IPS-20b (cell line): ENCODE measurements at regions not wholly inside any gene's neighbourhood (a gene's known extent, or its start where the extent isn't known, plus 50 kb on each side); places are given as distances from the start of the nearest gene placed in this dataset.

Experiments
- H3K27ac ChIP-seq: one replicate; pipeline ENCODE4 v1.5.1; 2013; ENCODE audit warnings: low read length
- H3K27me3 ChIP-seq: 2 replicates; pipeline ENCODE4 v1.6.1; 2013; ENCODE audit warnings: mild to moderate bottlenecking, low read length, inconsistent platforms; ENCODE audit not compliant: insufficient read depth
- H3K36me3 ChIP-seq: 2 replicates; pipeline ENCODE4 v1.6.1; 2013; ENCODE audit warnings: low read depth, mild to moderate bottlenecking, inconsistent platforms, low read length, moderate library complexity; ENCODE audit not compliant: insufficient read depth
- H3K4me1 ChIP-seq: 2 replicates; pipeline ENCODE4 v1.6.1; 2013; ENCODE audit warnings: mild to moderate bottlenecking, control low read depth, inconsistent platforms, low read length, moderate library complexity; ENCODE audit not compliant: insufficient read depth
- H3K4me3 ChIP-seq: 2 replicates; pipeline ENCODE4 v1.5.1; 2013; ENCODE audit warnings: mild to moderate bottlenecking, low read length, inconsistent platforms
- H3K9ac ChIP-seq: 2 replicates; pipeline ENCODE4 v1.6.1; 2013; ENCODE audit warnings: low read depth, mild to moderate bottlenecking, inconsistent platforms, low read length, moderate library complexity
- H3K9me3 ChIP-seq: 2 replicates; pipeline ENCODE4 v1.6.1; 2013; ENCODE audit warnings: mild to moderate bottlenecking, low read depth, low read length, inconsistent platforms; ENCODE audit not compliant: insufficient read depth

DNA sequence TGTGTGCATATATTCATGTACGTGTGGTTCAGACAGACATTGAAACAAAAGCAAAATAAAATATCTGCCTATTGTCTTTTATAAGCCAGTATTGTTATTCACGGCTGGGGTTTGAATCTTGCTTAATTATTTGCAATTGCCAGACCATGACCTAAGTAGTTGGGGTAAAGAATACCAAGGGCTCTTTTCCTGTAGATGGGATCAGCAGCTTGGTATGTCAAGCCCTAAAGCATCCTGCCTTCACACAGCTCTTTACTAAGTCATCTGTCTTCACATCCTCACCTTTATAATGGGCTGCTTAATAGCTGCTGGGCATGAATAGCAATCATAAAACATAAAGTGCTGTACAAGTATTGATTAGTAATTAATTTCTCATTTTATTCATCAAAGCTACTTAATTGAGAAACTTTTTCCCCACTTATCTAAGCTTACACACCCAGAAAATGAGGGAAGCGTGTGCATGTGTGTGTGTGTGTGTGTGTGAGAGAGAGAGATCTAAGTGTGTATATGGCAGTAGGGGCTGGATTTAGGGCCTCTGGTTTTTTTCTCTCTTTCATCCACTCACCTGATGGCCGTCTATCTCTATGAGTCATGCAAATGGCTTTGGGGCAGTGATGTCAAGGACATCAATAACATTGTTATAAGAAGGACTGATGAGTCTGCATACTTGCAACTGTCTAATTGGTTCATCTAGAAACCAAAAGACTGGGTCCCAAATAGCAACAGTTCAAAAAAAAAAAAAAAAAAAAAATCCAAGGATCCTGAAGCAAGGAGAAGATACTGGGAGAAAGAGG lies 244.1 kb upstream of the TNP1 start:
- Histone ChIP-seq H3K36me3 (no peaks in the 10 kb centered on the region), H3K9ac (no peak overlapping the region), H3K4me1 (peaks cover 17% of the 10 kb centered on the region), H3K4me3 (no peak overlapping the region), H3K9me3 (no peaks in the 10 kb centered on the region), H3K27ac (no peak overlapping the region), H3K27me3 (no peaks in the 10 kb centered on the region)

DNA sequence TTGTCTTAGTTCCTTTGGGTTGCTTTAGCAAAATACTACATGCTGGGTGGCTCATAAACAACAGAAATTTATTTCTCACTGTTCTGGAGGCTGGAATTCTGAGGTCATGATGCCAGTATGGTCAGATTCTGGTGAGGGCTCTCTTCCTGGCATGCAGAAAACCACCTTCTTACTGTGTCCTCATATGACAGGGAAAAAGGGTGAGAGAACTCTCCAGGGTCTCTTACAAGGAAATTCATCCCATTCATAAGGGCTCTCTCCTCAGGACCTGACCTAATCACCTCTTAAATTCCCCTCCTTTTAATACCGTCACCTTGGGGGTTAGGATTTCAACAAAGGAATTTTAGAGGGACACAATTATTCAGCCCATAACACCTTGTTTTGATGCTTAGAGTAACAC lies 243.1 kb upstream of the TNP1 start:
- Histone ChIP-seq H3K36me3 (no peaks in the 10 kb centered on the region), H3K9me3 (no peaks in the 10 kb centered on the region), H3K27me3 (no peaks in the 10 kb centered on the region), H3K27ac (no peak overlapping the region), H3K4me3 (no peak overlapping the region), H3K9ac (no peak overlapping the region), H3K4me1 (peaks cover 17% of the 10 kb centered on the region)

DNA sequence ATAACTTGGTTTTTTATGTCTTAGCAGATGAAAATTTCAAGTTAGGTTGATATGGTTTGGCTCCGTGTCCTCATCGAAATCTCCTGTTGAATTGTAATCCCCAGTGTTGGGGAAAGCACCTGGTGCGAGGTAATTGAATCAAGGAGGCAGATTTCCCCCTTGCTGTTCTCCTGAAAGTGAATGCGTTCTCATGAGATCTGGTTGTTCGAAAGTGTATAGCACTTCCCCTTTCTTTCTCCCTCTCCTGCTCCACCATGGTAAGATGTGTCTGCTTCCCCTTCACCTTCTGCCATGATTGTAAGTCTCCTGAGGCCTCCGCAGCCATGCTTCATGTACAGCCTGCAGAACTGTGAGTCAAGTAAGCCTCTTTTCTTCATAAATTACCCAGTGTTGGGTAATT lies 242.1 kb upstream of the TNP1 start:
- H3K9ac ChIP-seq = no peak overlapping the region
- H3K4me3 ChIP-seq = no peak overlapping the region
- no peaks in the 10 kb centered on the region for H3K36me3 ChIP-seq
- H3K27me3 ChIP-seq = no peaks in the 10 kb centered on the region
- H3K9me3 ChIP-seq = no peaks in the 10 kb centered on the region
- H3K4me1 ChIP-seq = peaks cover 17% of the 10 kb centered on the region
- H3K27ac ChIP-seq = no peak overlapping the region

DNA sequence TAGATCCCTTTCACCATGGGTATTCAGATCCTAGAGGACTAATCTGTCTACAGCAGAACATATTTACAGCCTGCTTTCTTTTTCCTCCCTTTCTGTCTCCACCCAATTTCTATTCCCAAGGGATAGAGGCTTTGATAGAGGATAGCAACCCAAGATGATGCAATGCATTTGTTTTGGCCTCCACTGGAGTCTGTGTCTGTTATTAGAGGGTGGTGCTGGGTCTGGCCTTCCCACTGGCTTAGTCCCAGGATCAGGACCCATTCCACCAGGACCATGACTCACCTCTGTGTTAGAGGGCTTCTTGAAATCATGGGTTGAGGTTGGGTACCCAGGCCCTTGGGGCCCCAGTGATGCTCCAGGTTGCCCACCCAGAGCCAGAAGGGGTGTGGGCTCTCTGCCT lies 239.7 kb upstream of the TNP1 start:
- no peak overlapping the region for H3K9ac ChIP-seq
- peaks cover 7% of the 10 kb centered on the region; the same call in 1 of the 2 replicates for H3K4me1 ChIP-seq
- no peaks in the 10 kb centered on the region for H3K9me3 ChIP-seq
- no peaks in the 10 kb centered on the region for H3K27me3 ChIP-seq
- no peak overlapping the region for H3K27ac ChIP-seq
- no peak overlapping the region for H3K4me3 ChIP-seq
- H3K36me3 ChIP-seq = no peaks in the 10 kb centered on the region

DNA sequence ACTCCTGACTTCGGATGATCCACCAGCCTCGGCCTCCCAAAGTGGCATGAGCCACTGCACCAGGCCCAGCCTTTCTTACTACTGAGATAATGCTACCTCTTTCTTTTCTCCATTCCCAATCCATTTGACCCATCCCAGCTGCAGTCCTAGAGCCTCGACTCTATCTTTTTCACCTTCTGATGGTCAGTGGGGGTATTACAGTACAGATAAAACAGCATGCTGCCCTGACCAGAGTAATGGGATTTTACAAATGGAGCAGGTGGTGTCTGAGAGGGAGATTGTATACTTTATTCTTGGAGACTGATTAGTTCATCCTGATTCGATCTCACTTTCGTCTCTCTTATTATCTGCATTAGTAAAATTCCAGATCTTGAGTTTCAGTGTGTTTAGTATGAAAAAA lies 238.6 kb upstream of the TNP1 start:
- no peak overlapping the region for H3K27ac ChIP-seq
- peaks cover 4% of the 10 kb centered on the region; the same call in 1 of the 2 replicates for H3K4me1 ChIP-seq
- no peak overlapping the region for H3K4me3 ChIP-seq
- H3K9me3 ChIP-seq = no peaks in the 10 kb centered on the region
- no peaks in the 10 kb centered on the region for H3K36me3 ChIP-seq
- no peak overlapping the region for H3K9ac ChIP-seq
- H3K27me3 ChIP-seq = no peaks in the 10 kb centered on the region

DNA sequence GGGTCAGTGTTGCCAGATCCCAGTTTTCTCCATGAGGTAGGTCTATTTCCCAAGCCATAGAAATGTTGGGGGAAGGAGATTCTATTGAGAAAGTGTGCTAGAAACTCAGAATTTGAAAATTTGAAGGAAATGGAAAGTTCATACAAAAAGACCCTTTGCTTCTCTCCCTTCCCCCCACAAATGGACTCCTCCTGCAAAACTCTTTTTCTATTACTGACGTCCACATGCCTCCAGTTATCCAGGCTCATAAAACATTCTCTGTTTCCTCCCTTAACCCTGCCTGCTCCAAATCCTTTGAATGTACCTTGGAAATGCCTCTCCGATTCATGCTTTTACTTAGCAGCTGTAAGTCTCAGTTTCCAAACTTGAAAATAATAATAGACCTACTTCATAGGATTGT lies 237.5 kb upstream of the TNP1 start:
- no peak overlapping the region for H3K4me3 ChIP-seq
- H3K36me3 ChIP-seq = no peaks in the 10 kb centered on the region
- H3K4me1 ChIP-seq = no peaks in the 10 kb centered on the region
- H3K9me3 ChIP-seq = no peaks in the 10 kb centered on the region
- no peak overlapping the region for H3K9ac ChIP-seq
- H3K27me3 ChIP-seq = no peaks in the 10 kb centered on the region
- H3K27ac ChIP-seq = no peak overlapping the region

DNA sequence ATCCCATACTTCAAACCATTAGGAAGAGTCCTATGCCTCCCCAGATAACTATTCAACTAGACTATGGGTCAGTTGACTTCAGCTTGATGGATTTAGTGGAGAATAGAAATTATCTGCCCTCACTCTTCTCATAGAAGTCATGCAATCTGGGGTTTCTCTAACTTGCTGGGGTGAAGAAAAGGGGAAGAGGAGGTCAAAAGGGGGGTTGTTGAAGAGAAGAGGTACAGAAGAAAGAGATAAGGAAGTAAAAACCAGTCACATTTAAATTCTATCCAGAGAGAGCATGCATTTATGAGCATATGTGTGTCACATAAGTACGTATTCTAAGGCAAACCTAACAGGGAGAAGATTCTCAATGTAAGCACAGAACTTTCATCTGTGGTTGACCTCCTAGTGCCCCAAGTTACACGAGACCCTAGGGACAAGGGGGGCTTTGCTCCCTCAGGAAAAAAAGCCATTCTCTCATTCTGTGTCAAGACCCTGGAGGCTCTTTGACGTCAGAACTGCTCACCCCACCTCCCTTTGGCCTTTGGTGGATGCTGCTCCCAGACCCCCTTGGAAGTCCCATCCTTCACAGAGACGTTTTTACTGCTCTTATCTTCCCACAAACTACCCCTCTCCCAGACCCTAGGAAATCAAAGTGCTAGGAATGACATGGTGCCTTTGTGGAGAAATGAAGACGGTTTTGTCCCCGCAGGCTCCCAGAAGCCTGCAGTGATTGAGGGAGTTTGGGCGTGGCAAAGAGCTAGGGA lies 236.8 kb upstream of the TNP1 start:
- no peak overlapping the region for H3K4me3 ChIP-seq
- no peak overlapping the region for H3K27ac ChIP-seq
- no peaks in the 10 kb centered on the region for H3K4me1 ChIP-seq
- no peaks in the 10 kb centered on the region for H3K36me3 ChIP-seq
- H3K9ac ChIP-seq = no peak overlapping the region
- no peaks in the 10 kb centered on the region for H3K27me3 ChIP-seq
- H3K9me3 ChIP-seq = no peaks in the 10 kb centered on the region

DNA sequence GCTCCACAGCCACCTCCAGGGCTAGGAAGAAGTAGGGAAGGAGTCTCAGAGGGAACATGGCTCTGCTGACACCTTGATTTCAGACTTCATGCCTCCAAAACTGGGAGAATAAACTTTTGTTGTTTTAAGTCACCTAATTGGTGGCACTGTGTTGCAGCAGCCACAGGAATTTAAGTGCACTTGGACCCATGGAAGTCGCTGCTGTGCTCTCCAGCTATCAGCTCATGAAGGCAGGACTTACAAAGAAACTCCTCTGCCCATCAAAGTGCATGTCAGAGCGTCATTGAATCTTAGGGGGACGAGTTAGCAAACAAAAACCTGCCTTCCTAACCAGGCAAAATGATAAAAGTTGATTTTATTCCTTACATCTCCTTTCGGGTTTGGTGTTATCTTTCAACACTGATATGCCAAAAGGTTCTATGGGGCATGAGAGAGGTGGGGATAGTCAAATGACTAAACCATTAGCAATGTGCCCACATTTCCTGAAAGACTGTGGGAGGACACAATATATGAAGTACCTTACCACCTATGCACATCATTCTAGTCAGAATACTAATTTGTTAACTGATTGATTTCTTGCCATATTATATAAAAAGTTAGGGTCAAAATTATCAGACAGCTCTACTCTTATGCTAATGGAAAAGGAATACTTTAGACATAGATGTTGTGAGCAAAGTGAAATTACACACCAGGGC lies 235.8 kb upstream of the TNP1 start:
- Histone ChIP-seq H3K27me3 (no peaks in the 10 kb centered on the region), H3K9ac (no peak overlapping the region), H3K9me3 (no peaks in the 10 kb centered on the region), H3K4me3 (no peak overlapping the region), H3K27ac (no peak overlapping the region), H3K36me3 (no peaks in the 10 kb centered on the region), H3K4me1 (no peaks in the 10 kb centered on the region)

DNA sequence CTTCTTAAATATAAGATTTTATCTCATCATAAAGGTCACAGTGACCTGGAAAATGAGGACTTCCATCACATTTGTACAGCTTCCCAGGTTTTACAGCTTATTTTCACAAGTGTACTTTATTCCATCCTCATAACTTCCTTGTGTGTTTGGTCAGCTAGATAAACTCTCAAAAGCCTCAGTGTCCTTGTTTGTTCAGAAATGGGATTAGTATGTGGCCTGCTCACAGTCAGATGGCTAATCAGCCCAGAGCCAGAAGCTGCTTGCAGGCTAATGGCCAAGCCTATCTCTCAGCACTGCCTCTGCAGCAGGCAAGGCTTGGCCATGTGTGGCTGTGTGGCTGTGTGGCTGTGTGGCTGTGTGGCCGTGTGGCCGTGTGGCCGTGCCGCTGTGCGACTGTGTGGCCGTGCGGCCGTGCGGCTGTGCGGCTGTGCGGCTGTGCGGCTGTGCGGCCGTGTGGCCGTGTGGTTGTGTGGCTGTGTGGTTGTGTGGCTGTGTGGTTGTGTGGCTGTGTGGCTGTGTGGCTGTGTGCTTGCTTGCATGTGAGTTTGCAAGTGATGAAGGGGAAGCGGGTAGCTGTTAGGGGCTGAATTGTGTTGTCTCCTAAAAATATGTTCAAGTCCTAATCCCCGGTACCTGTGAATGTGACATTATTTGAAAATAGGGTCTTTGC lies 233.0 kb upstream of the TNP1 start:
- Histone ChIP-seq H3K9ac (no peak overlapping the region), H3K27ac (no peak overlapping the region), H3K4me3 (no peak overlapping the region), H3K4me1 (no peaks in the 10 kb centered on the region), H3K9me3 (no peaks in the 10 kb centered on the region), H3K36me3 (no peaks in the 10 kb centered on the region), H3K27me3 (no peaks in the 10 kb centered on the region)

DNA sequence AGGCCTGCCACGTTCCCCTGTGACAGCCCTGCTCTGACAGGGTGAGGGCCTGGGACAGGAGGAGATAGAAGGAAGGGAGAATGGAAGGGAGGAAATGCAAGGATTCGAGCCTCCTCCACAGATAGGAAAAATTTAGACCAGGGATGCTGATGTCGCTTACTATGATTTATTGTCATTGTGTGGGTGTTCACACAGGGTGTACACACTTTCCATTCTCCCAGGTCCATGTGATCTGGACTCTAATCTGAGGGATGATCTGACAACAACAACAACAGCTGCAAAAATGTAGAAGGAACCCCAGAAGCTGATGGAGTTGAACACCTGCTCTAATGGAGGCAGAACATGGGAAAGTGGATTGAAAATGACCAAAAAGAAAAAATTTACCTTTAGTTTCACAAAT lies 231.7 kb upstream of the TNP1 start:
- no peak overlapping the region for H3K9ac ChIP-seq
- no peak overlapping the region for H3K4me3 ChIP-seq
- no peaks in the 10 kb centered on the region for H3K27me3 ChIP-seq
- no peaks in the 10 kb centered on the region for H3K36me3 ChIP-seq
- H3K9me3 ChIP-seq = no peaks in the 10 kb centered on the region
- H3K27ac ChIP-seq = no peak overlapping the region
- no peaks in the 10 kb centered on the region for H3K4me1 ChIP-seq

DNA sequence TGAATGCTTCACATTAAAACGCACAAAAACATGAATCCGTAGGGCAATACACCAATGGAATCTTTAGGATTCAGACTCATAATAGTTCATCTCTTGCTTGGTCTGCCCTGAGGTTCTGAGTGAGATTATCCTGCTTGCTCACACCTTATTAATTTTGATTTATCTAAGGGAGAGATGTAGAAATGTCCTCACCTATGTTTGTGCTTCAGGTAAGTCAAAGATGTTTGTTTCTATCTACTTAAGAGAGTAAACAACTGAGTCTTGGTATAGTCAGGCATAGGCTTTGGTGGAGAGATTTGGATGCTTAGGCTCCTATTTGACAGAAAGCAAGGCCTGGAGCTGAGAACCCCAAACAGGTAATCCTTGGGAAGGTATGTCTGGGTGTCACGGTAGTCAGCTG lies 231.0 kb upstream of the TNP1 start:
- Histone ChIP-seq H3K27me3 (no peaks in the 10 kb centered on the region), H3K36me3 (no peaks in the 10 kb centered on the region), H3K4me3 (no peak overlapping the region), H3K4me1 (no peaks in the 10 kb centered on the region), H3K27ac (no peak overlapping the region), H3K9ac (no peak overlapping the region), H3K9me3 (no peaks in the 10 kb centered on the region)
